IMR-90 (cell line): ENCODE measurements at regions not wholly inside any gene's neighbourhood (a gene's known extent, or its start where the extent isn't known, plus 50 kb on each side); places are given as distances from the start of the nearest gene placed in this dataset.

Experiments
- RAD21 ChIP-seq: IDR thresholded peaks from 2 replicates; pipeline ENCODE4 v1.6.1; 2012; ENCODE audit warnings: low read length, improper control_type of control experiment
- RFX5 ChIP-seq: IDR thresholded peaks from 2 replicates; pipeline ENCODE4 v1.8.0; 2012; ENCODE audit warnings: low read depth, mild to moderate bottlenecking, low read length, moderate library complexity
- SMC3 ChIP-seq: fragments of 150-350 bp; IDR thresholded peaks from 2 replicates; pipeline ENCODE4 v1.6.1; 2016; ENCODE audit warnings: low read depth, mild to moderate bottlenecking, antibody characterized with exemption, low read length, moderate library complexity
- TF ChIP-seq, protein P1 (sequence below): conservative IDR thresholded peaks from 2 replicates; pipeline ENCODE4 v1.5.1; 2012; ENCODE audit warnings: mild to moderate bottlenecking, low read depth, low read length, improper control_type of control experiment
- TF ChIP-seq, protein P2 (sequence below): fragments of 150-350 bp; IDR thresholded peaks from 2 replicates; pipeline ENCODE4 v1.6.1; 2016; ENCODE audit warnings: low read depth, mild to moderate bottlenecking, low read length, moderate library complexity, borderline replicate concordance

DNA sequence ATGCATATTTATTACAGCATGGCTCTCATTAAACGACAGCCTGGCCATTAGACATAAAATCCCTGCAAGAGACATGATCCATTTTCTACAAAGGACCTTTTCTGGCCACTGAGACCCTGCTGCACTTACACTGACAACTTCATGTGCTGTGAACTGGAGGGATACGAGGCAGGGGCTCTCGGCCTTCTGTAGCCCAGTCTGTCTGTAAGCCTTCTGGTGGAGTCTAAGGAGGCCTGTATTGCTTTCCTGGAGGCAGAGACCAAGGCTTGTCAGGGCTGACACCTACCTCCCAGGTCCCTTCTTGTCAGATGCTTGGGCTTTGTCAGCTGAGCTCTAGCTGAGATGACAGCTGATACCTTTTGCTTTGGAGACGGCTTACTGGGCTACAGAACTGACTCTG, 776.9 kb upstream of the ARPP21 start:
- TF ChIP-seq, protein P1, sequence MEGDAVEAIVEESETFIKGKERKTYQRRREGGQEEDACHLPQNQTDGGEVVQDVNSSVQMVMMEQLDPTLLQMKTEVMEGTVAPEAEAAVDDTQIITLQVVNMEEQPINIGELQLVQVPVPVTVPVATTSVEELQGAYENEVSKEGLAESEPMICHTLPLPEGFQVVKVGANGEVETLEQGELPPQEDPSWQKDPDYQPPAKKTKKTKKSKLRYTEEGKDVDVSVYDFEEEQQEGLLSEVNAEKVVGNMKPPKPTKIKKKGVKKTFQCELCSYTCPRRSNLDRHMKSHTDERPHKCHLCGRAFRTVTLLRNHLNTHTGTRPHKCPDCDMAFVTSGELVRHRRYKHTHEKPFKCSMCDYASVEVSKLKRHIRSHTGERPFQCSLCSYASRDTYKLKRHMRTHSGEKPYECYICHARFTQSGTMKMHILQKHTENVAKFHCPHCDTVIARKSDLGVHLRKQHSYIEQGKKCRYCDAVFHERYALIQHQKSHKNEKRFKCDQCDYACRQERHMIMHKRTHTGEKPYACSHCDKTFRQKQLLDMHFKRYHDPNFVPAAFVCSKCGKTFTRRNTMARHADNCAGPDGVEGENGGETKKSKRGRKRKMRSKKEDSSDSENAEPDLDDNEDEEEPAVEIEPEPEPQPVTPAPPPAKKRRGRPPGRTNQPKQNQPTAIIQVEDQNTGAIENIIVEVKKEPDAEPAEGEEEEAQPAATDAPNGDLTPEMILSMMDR = no peak
- no peak for TF ChIP-seq RAD21
- no peak for TF ChIP-seq SMC3
- TF ChIP-seq, protein P2, sequence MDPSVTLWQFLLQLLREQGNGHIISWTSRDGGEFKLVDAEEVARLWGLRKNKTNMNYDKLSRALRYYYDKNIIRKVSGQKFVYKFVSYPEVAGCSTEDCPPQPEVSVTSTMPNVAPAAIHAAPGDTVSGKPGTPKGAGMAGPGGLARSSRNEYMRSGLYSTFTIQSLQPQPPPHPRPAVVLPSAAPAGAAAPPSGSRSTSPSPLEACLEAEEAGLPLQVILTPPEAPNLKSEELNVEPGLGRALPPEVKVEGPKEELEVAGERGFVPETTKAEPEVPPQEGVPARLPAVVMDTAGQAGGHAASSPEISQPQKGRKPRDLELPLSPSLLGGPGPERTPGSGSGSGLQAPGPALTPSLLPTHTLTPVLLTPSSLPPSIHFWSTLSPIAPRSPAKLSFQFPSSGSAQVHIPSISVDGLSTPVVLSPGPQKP = no peak
- no peak for TF ChIP-seq RFX5
